ENCODE measurements at regions not wholly inside any gene's neighbourhood (a gene's known extent, or its start where the extent isn't known, plus 50 kb on each side); places are given as distances from the start of the nearest gene placed in this dataset.

DNA sequence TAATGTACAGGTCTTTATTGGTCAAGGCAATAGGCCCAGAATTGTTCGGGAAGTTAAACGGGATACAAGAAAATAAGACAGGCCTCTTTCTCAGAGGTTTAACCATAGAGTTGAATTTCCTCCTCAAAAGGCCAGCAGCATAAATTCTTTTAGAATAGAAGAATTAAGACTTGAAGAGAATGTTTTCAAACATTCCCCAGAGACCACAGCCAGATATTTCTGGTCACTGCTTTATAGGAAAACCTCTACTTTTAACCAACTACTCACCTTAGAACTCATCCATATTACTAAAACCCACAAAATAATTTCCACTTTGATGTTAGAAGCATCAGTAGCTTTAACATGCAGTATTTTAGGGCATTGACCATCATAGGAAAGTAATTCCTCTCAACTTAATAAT, 317.9 kb downstream of the RAB28 start:
- POLR2A ChIA-PET = no interaction called here
- no peak for TF ChIP-seq CTCF (IDR thresholded peaks at IDR 0.05; ENCODE audit: control extremely low read depth, extremely low read depth, low read depth, missing control alignments)
- no peak for DNase-seq (ENCODE audit: extremely low spot score)
- CTCF ChIA-PET = no interaction called here

- ChIA-PET CTCF (no interaction called here), POLR2A (no interaction called here)
- no peak for DNase-seq (ENCODE audit: extremely low spot score)
- TF ChIP-seq CTCF (IDR thresholded peaks at IDR 0.05; ENCODE audit: control extremely low read depth, extremely low read depth, low read depth, missing control alignments) = no peak
Measured at GRCh38 chr4:13164783-13165331, 319.3 kb downstream of the RAB28 start.

GRCh38 chr4:13162886-13163285, 321.3 kb downstream of the RAB28 start:
- ChIA-PET CTCF (no interaction called here), POLR2A (no interaction called here)
- DNase-seq (ENCODE audit: extremely low spot score) = no peak
- no peak for TF ChIP-seq CTCF (IDR thresholded peaks at IDR 0.05; ENCODE audit: control extremely low read depth, extremely low read depth, low read depth, missing control alignments)

GRCh38 chr4:13160920-13161319, 323.2 kb downstream of the RAB28 start:
- CTCF ChIA-PET = interaction anchor here (1.5 kb wide), 1 partner anchor 13 kb away, joined by 4 read pairs; no protein-coding TSS in a partner anchor
- no peak for TF ChIP-seq CTCF (IDR thresholded peaks at IDR 0.05; ENCODE audit: control extremely low read depth, extremely low read depth, low read depth, missing control alignments)
- DNase-seq (ENCODE audit: extremely low spot score) = no peak
- POLR2A ChIA-PET = no interaction called here

DNA sequence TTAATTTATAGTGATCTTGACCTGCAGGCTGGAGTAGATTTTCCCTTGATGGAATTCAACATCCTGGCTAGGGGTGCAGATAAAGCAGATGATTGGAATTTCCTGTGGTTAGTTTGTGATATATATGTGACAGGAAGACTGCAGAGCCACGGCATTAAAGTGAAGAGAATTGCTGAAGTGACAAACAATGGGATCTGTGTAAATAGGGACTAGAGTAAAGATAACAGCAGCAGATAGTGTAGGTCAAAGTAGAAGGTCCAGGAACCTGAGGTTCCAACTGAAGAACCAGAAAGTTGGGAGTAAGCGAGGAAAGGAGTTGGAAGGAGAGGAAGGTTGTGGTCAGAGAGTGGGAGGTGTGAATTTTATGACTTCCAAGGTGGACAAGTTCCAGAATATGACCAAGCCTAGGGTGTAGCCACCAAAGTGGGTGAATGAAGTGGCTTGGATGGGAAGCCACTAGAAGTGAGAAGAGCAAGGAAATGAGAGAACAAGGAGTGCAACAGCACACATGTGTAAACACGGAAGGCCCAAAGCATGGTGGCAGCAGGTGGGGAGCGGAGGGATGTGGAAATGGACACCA, 325.0 kb downstream of the RAB28 start:
- ChIA-PET CTCF (no interaction called here), POLR2A (no interaction called here)
- DNase-seq (ENCODE audit: extremely low spot score) = no peak
- no peak for TF ChIP-seq CTCF (IDR thresholded peaks at IDR 0.05; ENCODE audit: control extremely low read depth, extremely low read depth, low read depth, missing control alignments)

DNA sequence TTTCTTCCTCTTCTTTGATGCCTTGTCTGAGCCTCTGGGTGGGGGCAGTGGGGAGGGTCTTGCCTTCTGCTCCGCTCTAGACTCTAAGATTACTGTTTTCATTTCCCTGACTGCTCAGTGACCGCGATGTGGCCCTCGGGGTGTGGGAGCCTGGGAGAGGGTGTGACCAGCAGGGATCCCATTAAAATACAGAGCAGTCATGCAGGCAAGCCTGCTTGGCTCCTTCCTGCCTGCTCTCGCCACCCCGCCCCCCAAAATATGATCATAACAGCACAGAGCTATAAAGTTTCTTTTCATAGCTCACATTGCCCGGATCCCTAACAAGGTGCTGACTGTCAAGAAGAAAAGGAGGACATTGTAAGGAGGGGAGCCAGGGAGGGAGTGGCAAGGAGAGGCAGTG, 332.9 kb downstream of the RAB28 start:
- CTCF ChIA-PET = interaction anchor here (1.4 kb wide), 1 partner anchor 49 kb away, joined by 4 read pairs; no protein-coding TSS in a partner anchor
- no peak for TF ChIP-seq CTCF (IDR thresholded peaks at IDR 0.05; ENCODE audit: control extremely low read depth, extremely low read depth, low read depth, missing control alignments)
- DNase-seq (ENCODE audit: extremely low spot score) = no peak
- POLR2A ChIA-PET = no interaction called here
